Liver (tissue), 3 donors: ENCODE measurements at regions not wholly inside any gene's neighbourhood (a gene's known extent, or its start where the extent isn't known, plus 50 kb on each side); places are given as distances from the start of the nearest gene placed in this dataset.

Experiments
- ATF3 ChIP-seq: IDR thresholded peaks from 2 replicates; pipeline ENCODE4 v1.6.1; 2016; ENCODE audit warnings: antibody characterized with exemption
- CTCF ChIP-seq: fragments of 150-350 bp; IDR thresholded peaks from 2 replicates; pipeline ENCODE4 v1.5.1; 2017; ENCODE audit warnings: improper control_type of control experiment, low read depth, low read length; ENCODE audit not compliant: missing input control
- HNF4G ChIP-seq: IDR thresholded peaks from 2 replicates; pipeline ENCODE4 v1.6.1; 2016; ENCODE audit warnings: antibody characterized with exemption
- RAD21 ChIP-seq, 2 donors: IDR thresholded peaks; 2 replicates each; pipeline ENCODE4 v1.6.1; 2016; ENCODE audit warnings: antibody characterized with exemption in 2 of 2, mild to moderate bottlenecking in 2 of 2
- donor health status: healthy.
- donor health status: healthy.

- no peak for TF ChIP-seq HNF4G
- TF ChIP-seq CTCF, result no peak
- TF ChIP-seq ATF3, result no peak
- no peak for TF ChIP-seq RAD21 (IDR thresholded peaks at IDR 0.05)
Measured at GRCh38 chr11:113531083-113531482, 55.9 kb upstream of the DRD2 start.
